Activated CD8-positive, alpha-beta memory T cell treated with anti-CD3 and anti-CD28 coated beads, Interleukin-2, amount 50 U/mL, for 24 hours (primary cell): ENCODE measurements at regions not wholly inside any gene's neighbourhood (a gene's known extent, or its start where the extent isn't known, plus 50 kb on each side); places are given as distances from the start of the nearest gene placed in this dataset.

ENCODE experiments used
- DNase-seq: peaks from one replicate; pipeline ENCODE4 v3.0.0-alpha.2; 2020; ENCODE audit errors: extremely low read depth

DNA sequence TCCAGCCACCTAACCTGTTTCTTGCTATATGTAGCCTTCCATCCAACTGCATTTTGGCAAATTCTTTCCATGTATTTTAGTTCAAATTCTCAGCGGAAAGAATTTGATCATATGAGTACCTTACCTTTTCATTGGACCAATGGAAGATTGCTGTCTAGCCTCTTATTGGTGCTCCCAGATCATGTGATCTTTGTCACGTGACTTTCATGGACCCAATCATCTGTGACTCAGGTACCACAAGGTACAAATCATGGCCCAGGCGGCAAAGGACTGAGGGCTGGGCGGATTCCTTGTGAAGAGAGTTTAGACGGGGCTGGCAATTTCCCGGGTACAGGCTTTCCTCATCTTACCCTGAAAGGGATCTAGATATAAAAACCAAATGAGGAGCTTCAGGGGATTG lies 85.9 kb upstream of the TBX20 start:
- no peak for DNase-seq

DNA sequence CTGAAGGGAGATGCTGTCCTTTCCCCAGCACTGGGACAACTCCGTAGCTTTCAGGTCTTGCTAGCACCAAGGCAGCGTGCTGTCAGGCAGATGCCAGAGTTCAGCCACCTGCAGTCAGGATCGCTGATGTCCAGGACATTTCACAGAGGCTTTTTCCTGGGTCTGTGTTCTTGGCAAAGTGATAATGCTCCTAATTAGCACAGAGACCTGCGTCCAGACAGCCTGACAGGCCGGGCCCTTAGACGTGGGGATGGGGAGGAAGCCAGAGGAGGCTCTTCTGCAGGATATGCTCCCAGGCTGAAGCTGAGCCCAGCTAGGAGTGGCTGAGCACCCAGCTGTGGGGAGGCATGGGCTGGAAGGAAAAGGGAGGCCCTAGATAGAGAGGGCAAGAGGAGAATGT lies 82.5 kb upstream of the TBX20 start:
- DNase-seq = no peak

DNA sequence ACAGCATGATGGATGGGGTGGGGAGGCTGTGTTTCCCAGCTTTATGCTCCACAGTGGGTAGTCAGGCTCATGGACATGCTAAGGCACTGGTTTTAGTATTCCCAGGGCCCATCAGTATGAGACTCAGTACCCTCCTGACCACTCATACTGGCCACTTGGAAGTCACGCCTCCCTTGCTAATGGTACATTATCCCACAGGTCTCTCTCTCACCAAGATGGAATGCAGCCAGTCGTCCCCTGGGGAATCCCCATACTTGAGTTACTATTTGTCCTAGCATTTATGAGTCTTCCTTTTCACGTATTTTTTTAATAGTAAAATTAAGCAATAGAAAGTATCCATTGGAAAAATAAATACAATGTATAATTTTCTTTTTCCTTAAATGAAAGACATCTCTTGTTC lies 80.6 kb upstream of the TBX20 start:
- DNase-seq = no peak

DNA sequence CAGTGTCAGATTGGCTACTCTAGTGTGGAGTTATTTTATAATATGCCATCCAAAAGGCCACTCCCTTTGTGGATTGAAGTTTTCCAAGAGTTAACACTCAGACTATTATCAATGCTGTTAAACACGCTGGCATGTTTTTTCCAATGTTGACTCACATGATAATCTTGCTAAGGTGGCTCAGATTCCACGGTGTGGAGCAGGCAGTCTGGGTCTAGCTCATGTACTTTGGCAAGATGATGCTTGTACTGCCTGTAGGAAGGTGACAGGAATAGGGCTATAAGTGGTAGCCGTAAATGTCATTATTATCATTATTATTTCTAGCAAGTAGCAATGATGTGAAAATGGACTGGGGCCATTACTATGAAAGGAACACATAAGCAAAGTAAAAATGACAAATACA lies 79.4 kb upstream of the TBX20 start:
- DNase-seq = no peak

DNA sequence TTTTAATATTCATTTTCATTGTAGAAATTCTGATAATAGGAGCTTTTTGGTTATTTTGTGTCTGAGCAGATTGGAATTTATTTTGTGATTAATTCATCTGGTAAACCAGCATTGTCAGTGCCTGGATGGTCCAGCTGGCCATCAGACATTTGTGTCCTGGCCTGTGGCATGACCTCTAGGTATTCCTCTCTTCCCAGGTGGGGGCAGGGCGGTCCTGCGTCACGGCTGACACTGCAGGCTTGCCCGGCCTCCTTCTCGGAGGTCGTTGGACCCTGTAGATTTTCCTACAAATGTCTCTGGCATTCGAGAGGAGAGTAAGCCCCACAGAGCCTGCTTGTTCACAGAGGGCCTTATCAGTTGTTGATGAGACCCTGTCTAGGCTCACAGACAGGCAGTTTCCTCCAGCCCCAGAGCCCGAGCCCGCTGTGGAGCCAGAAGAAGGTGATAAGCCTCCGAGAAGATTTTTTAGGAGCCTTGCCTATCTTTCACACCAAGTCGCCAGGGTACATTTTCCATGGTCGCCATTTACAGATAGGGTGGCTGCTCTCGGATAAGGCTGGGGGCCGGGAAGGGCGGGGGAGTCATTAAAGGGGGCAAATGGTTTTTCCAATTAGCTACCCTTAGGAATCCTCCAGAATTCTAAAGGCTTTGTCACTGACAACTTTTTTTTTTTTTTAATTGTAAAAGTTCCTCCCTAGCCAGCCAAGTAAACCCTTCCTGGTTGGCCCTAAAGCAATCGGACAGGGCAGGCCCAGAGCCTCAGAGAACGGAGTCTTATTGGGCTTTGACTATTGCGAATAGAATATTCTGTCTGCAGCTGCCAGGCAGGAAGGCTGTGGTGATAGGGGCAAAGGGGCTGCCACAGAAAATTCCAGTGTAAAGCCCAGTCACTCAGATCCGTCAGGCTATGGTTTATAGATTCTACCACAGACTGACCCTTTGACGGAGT lies 78.1 kb upstream of the TBX20 start:
- DNase-seq = no peak

DNA sequence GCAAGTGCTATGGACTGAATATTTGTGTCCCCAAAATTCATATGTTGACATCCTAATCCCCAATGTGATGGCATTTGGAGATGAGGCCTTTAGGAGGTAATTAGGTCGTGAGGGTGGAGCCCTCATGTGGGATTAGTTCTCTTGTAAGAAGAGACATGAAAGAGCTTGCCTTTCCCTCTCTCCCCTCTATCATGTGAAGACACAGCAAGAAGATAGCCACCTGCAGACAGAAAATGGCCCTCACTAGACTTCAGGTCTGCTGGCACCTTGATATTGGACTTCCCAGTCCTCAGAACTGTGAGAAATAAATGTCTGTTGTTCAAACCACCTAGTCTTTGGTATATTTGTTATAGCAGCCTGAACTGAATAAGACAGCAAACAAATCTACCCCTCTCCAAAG lies 75.1 kb upstream of the TBX20 start:
- DNase-seq = no peak

DNA sequence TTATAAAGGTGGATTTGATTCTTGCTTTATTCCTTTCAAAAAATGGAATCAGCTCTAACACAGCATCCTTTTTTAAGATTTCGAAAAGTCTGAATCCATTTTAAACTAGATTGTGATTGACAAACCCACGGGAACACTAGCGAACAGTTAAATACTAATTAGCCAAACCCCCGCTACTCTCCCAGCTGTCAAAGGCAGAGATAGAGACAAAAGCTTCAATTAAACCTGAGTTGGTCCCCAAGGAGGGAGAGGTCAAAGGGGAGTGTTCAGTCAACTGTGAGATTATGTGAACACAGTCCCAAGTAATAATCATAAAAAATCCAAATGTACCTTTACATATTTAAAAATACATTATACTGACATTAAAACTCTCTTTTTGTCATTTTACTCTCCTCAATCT lies 65.7 kb upstream of the TBX20 start:
- no peak for DNase-seq

DNA sequence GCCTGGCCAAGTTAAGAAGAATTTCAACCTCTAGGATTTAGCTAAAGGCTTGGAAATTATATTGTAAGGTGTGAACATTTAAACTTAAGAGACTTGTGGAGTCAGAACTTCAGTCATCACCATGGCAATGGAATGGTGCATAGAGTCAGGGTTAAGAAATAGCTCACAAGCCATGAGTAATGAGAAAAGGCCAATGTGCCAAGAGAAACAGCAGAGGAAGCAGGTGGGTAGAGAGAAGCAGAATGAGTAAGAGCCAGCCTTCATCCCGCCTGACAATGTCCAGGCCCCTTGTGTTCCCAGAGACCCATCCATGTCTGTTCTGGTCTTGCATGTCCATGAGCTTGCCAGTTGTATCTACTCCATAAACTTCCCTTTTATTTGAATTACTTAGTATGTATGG lies 62.6 kb upstream of the TBX20 start:
- no peak for DNase-seq

DNA sequence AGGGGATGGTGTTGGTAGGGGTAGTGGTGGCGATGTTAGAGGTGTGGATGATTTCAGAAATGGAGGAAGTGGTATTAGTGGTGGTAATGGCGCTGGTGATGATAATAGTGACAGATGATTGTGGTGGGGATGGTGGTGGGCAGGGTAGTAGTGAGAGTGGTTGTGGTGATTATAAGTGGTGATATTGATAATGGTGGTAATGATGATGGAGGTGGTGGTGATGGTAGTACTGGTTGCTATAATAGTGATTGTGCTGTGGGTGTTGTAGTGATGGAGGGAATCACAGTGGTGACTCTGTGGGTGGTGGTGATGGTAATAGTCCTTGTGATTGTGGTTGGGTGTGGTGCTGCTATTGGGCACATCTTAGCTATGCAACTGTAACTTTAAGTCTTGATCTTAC lies 61.6 kb upstream of the TBX20 start:
- DNase-seq = no peak

DNA sequence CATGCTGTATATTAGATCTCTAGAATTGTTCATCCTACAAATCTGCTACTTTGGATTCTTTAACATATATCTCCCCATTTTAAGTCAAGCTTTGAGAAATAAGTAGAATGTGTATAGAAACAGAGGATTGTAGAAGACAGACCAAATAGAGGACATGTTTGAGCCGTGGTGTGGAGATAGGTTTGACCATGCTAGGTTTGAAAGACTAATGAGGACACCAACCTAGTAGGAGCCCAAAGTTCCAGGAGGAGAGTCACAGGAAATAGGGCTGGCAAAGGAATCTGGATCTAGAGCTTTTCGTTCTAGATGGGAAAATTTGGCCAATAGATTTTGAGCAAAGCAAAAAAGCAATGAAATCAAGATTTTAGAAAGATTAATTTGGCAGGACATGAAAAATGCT lies 60.5 kb upstream of the TBX20 start:
- no peak for DNase-seq

DNA sequence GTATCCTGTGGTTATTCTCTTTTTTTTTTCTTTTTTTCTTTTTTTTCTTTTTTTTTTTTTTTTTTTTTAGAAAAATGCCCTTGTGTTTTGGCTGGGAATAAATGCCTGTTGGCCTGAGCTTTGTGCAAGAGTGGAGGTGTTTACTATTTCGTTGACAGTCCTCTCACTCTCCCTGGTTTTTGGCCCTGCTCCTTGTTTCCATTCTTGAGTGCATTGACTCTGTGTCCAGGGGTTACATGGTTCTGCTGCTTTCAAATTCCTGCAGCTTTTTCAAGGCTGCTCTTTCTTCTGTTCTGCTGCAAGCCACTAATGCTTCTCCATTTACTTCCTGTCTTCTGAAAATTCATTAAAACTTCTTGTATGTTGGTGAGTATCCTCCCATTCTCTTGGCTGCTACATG lies 59.7 kb upstream of the TBX20 start:
- no peak for DNase-seq
